ENCODE measurements at regions not wholly inside any gene's neighbourhood (a gene's known extent, or its start where the extent isn't known, plus 50 kb on each side); places are given as distances from the start of the nearest gene placed in this dataset.

GRCh38 chrX:42027367-42028000 lies 104.1 kb upstream of the CASK start:
- no peak for TF ChIP-seq CTCF (IDR thresholded peaks at IDR 0.05; ENCODE audit: control insufficient read depth, insufficient read depth, low read depth, low read length, missing control alignments)
- H3K4me3 ChIP-seq (ENCODE audit: control insufficient read depth, low read depth, low read length) = no peak overlapping the region
- DNase-seq (ENCODE audit: low read depth) = no peak

DNA sequence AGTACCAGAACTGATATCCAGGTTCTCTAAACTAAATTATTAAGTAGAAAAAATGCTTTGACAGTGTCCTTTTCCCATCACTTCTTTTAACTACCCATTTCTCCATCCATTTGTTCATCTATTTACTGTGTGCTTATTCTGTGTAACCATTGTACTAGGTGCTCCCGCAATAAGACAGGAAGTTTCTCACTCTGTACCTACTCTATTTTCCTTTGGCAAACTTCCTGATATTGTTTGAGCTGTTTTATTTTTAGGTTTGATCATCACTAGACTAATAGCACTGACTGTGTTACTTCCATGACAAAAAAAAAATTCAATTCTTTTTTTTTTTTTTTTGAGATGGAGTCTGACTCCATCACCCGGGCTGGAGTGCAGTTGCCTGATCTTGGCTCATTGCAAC lies 102.5 kb upstream of the CASK start:
- TF ChIP-seq CTCF (IDR thresholded peaks at IDR 0.05; ENCODE audit: control insufficient read depth, insufficient read depth, low read depth, low read length, missing control alignments) = no peak
- H3K4me3 ChIP-seq (ENCODE audit: control insufficient read depth, low read depth, low read length) = no peak overlapping the region
- DNase-seq (ENCODE audit: low read depth) = no peak

DNA sequence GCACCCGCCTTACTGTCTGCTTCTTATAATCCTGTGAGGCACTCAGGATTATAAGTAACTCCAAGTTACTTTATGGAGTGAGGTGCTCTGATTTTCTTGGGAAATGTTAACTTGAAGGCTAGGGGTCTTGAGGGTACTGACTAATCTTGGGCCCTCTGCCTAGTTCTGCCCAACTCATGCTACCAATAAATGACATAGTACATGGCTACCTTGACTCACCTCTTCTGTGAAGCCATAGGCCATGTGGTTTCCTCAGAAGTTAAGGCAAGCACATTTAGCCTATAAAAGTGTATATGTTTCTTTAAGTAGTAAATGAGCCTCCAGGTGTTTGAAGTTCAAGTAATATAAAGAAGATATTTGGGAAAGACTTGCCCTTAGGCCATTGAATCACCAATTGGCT lies 99.8 kb upstream of the CASK start:
- no peak overlapping the region for H3K4me3 ChIP-seq (ENCODE audit: control insufficient read depth, low read depth, low read length)
- no peak for TF ChIP-seq CTCF (IDR thresholded peaks at IDR 0.05; ENCODE audit: control insufficient read depth, insufficient read depth, low read depth, low read length, missing control alignments)
- no peak for DNase-seq (ENCODE audit: low read depth)

- no peak for TF ChIP-seq CTCF (IDR thresholded peaks at IDR 0.05; ENCODE audit: control insufficient read depth, insufficient read depth, low read depth, low read length, missing control alignments)
- no peak overlapping the region for H3K4me3 ChIP-seq (ENCODE audit: control insufficient read depth, low read depth, low read length)
- no peak for DNase-seq (ENCODE audit: low read depth)
Measured at GRCh38 chrX:42022158-42022557, 98.8 kb upstream of the CASK start.

DNA sequence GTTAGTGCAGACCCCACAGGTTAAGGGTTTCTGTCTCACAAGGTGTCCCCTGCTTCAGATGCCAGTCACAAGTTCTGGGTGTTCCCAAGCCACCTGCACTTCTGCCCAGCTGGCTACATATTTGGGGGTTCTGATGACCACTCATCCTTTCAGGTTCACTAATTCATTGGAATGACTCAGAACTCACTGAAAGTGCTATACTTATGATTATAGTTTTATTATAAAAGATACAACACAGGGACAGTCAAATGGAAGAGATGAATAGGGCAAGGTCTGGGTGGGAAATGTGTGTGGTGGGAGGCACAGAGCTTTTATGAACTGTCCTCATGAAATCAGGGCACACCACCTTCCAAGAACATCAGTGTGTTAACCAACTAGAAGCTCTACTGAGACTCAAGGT lies 97.7 kb upstream of the CASK start:
- no peak for DNase-seq (ENCODE audit: low read depth)
- H3K4me3 ChIP-seq (ENCODE audit: control insufficient read depth, low read depth, low read length) = no peak overlapping the region
- TF ChIP-seq CTCF (IDR thresholded peaks at IDR 0.05; ENCODE audit: control insufficient read depth, insufficient read depth, low read depth, low read length, missing control alignments) = no peak

DNA sequence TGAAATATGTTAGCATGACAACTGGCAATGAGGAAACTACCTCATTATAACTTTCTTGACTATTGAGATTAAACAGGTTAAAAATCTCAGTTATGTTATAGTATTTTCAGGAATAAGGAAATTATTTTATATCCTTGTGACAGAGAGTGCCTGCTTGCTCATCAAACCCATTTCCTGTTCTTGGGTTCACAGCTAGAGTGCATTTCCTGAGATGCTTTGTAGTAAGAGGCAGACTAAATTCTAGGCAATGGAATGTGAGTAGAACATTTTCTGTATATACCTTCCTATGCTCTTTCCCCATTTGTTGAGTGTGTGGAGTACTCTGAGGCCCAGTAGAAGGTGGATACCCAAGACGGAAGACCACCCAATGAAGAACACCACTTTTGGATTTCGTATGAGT lies 96.9 kb upstream of the CASK start:
- no peak for TF ChIP-seq CTCF (IDR thresholded peaks at IDR 0.05; ENCODE audit: control insufficient read depth, insufficient read depth, low read depth, low read length, missing control alignments)
- no peak overlapping the region for H3K4me3 ChIP-seq (ENCODE audit: control insufficient read depth, low read depth, low read length)
- DNase-seq (ENCODE audit: low read depth) = no peak

DNA sequence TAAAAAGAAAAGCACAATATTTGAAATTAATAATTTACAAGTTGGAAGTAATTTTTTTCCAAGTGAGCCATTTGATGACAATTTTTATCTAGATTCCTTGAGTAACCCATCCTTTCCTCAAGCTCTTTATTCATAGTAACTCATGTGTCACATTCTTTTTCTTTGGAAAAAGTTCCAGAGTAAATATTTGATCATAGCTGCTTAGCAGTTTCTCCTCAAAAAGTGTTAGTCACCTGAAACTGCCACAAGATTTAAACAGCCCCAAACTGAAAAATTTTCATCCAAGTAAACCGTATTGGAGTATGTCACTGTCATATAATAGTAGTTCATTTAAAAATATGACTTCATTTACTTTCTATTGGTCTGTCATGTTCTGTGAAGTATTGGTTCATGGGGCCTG lies 94.6 kb upstream of the CASK start:
- H3K4me3 ChIP-seq (ENCODE audit: control insufficient read depth, low read depth, low read length) = no peak overlapping the region
- DNase-seq (ENCODE audit: low read depth) = no peak
- no peak for TF ChIP-seq CTCF (IDR thresholded peaks at IDR 0.05; ENCODE audit: control insufficient read depth, insufficient read depth, low read depth, low read length, missing control alignments)

Data from AG09309 (cell line).